ENCODE measurements at regions not wholly inside any gene's neighbourhood (a gene's known extent, or its start where the extent isn't known, plus 50 kb on each side); places are given as distances from the start of the nearest gene placed in this dataset.

DNA sequence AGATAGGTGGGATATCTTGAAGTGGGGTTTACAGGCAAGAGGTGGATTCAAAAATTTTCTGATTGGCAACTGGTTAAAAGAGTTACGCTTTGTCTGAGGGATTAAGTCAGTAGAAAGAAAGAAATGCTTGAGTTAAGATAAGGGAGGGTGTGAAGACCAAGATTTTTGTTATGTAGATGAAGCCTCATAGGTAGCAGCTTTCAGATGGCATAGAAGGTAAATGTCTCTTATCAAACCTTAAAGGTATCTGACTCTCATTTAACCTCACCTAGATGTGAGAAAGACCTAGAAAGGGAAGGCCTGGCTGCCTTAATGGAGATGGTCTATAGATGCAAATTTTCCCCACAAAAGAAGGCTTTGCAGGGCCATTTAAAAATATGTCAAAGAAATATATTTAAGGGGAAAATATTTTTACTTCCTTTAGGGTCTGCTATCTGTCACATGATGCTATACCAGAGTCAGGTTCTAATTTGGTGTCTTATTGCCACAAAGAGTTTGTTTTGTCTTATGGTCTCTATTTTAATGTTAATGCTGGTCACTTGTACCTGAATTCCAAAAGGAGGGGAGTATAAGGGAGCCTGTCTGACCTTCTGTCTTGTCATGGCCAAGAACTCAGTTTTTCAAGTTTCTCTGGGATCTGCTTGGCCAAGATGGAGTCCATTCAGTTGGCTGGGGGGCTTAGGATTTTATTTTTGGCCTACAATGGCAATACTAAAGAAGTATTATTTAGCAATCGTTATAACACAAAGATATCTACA is 699.1 kb upstream of the AMOT start:
- Histone ChIP-seq H3F3A (ENCODE audit: insufficient read depth, low read length) (no peaks in the 10 kb centered on the region), H3K4me1 (ENCODE audit: insufficient read depth, low read length, severe bottlenecking) (no peaks in the 10 kb centered on the region), H4K20me1 (ENCODE audit: insufficient read depth, low read length) (no peaks in the 10 kb centered on the region), H3K9me3 (ENCODE audit: low read length) (no peaks in the 10 kb centered on the region), H3K4me3 (ENCODE audit: low read depth, low read length, poor library complexity, severe bottlenecking) (no peak overlapping the region), H3K36me3 (ENCODE audit: insufficient read depth, low read length) (no peaks in the 10 kb centered on the region), H3K27ac (ENCODE audit: low read depth, low read length, poor library complexity, severe bottlenecking) (no peak overlapping the region), H3K9me2 (ENCODE audit: low read depth, low read length) (no peaks in the 10 kb centered on the region), H2AFZ (ENCODE audit: low read length) (no peak overlapping the region), H3K79me2 (ENCODE audit: insufficient read depth, low read length) (no peaks in the 10 kb centered on the region), H3K4me2 (ENCODE audit: low read length) (no peak overlapping the region), H3K27me3 (ENCODE audit: insufficient read depth, low read length) (no peaks in the 10 kb centered on the region), H3K9ac (ENCODE audit: low read length) (no peak overlapping the region)
- TF ChIP-seq, protein P1, sequence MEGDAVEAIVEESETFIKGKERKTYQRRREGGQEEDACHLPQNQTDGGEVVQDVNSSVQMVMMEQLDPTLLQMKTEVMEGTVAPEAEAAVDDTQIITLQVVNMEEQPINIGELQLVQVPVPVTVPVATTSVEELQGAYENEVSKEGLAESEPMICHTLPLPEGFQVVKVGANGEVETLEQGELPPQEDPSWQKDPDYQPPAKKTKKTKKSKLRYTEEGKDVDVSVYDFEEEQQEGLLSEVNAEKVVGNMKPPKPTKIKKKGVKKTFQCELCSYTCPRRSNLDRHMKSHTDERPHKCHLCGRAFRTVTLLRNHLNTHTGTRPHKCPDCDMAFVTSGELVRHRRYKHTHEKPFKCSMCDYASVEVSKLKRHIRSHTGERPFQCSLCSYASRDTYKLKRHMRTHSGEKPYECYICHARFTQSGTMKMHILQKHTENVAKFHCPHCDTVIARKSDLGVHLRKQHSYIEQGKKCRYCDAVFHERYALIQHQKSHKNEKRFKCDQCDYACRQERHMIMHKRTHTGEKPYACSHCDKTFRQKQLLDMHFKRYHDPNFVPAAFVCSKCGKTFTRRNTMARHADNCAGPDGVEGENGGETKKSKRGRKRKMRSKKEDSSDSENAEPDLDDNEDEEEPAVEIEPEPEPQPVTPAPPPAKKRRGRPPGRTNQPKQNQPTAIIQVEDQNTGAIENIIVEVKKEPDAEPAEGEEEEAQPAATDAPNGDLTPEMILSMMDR (IDR thresholded peaks at IDR 0.05; ENCODE audit: low read length), result no peak
- TF ChIP-seq EZH2 (IDR thresholded peaks at IDR 0.05; ENCODE audit: borderline replicate concordance, low read length), result no peak

DNA sequence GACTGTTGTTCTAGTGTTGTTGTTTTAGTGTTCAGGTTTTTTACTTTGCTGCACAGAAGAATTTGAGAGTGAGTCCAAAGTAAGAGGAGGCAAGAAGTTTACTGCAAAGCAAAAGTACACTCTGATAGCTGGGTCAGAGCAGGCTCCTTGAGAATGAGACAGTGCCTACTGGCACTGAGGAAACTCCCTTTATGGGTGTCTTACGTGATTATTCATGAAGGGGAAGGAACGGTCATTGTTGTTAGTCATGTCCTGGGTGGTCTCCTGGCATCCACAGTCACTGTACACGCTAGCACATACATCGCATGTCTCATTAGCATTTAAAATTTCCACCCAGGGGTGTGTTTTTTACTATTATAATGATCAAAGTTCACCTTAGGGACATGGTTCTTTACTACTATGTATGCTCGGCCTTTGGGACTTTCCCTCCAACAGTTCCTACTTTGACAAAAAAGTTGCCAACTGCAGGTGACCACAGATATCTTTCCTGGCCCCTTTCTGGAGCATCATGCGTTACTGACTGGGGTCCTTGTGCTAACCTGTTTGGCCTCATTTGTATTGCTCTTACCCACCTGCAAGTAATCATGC is 688.9 kb upstream of the AMOT start:
- no peak for TF ChIP-seq EZH2 (IDR thresholded peaks at IDR 0.05; ENCODE audit: borderline replicate concordance, low read length)
- TF ChIP-seq, protein P1 (IDR thresholded peaks at IDR 0.05; ENCODE audit: low read length), result no peak
- Histone ChIP-seq H2AFZ (ENCODE audit: low read length) (no peak overlapping the region), H4K20me1 (ENCODE audit: insufficient read depth, low read length) (no peaks in the 10 kb centered on the region), H3K4me1 (ENCODE audit: insufficient read depth, low read length, severe bottlenecking) (no peaks in the 10 kb centered on the region), H3K4me3 (ENCODE audit: low read depth, low read length, poor library complexity, severe bottlenecking) (no peak overlapping the region), H3K79me2 (ENCODE audit: insufficient read depth, low read length) (no peaks in the 10 kb centered on the region), H3K9ac (ENCODE audit: low read length) (no peak overlapping the region), H3K4me2 (ENCODE audit: low read length) (no peak overlapping the region), H3K9me3 (ENCODE audit: low read length) (no peaks in the 10 kb centered on the region), H3K9me2 (ENCODE audit: low read depth, low read length) (no peaks in the 10 kb centered on the region), H3K27me3 (ENCODE audit: insufficient read depth, low read length) (no peaks in the 10 kb centered on the region), H3K27ac (ENCODE audit: low read depth, low read length, poor library complexity, severe bottlenecking) (no peak overlapping the region), H3F3A (ENCODE audit: insufficient read depth, low read length) (no peaks in the 10 kb centered on the region), H3K36me3 (ENCODE audit: insufficient read depth, low read length) (no peaks in the 10 kb centered on the region)

DNA sequence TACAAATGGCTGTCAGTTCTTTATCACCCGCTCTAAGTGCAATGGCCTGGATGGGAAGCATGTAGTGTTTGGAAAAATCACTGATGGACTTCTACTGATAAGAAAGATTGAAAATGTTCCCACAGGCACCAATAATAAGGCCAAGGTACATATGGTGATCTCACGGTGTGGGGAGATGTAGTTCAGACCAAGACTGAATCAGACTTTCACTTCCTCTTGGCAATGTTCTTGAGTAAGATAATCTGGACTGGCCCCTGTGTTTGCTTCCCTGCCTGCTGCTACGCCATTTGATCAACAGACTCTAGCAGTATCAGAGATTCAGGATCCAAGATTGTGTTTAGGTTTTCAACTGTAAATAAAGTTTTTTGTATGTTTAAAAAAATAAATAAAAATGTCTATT is 682.2 kb upstream of the AMOT start:
- no peak for TF ChIP-seq EZH2 (IDR thresholded peaks at IDR 0.05; ENCODE audit: borderline replicate concordance, low read length)
- TF ChIP-seq, protein P1 (IDR thresholded peaks at IDR 0.05; ENCODE audit: low read length), result no peak
- no peaks in the 10 kb centered on the region for H3K9me3 ChIP-seq (ENCODE audit: low read length)
- no peak overlapping the region for H3K4me3 ChIP-seq (ENCODE audit: low read depth, low read length, poor library complexity, severe bottlenecking)
- no peak overlapping the region for H2AFZ ChIP-seq (ENCODE audit: low read length)
- no peaks in the 10 kb centered on the region for H3F3A ChIP-seq (ENCODE audit: insufficient read depth, low read length)
- H3K36me3 ChIP-seq (ENCODE audit: insufficient read depth, low read length), result no peaks in the 10 kb centered on the region
- no peak overlapping the region for H3K27ac ChIP-seq (ENCODE audit: low read depth, low read length, poor library complexity, severe bottlenecking)
- no peaks in the 10 kb centered on the region for H3K27me3 ChIP-seq (ENCODE audit: insufficient read depth, low read length)
- no peak overlapping the region for H3K4me2 ChIP-seq (ENCODE audit: low read length)
- no peaks in the 10 kb centered on the region for H4K20me1 ChIP-seq (ENCODE audit: insufficient read depth, low read length)
- no peaks in the 10 kb centered on the region for H3K79me2 ChIP-seq (ENCODE audit: insufficient read depth, low read length)
- no peaks in the 10 kb centered on the region for H3K4me1 ChIP-seq (ENCODE audit: insufficient read depth, low read length, severe bottlenecking)
- H3K9ac ChIP-seq (ENCODE audit: low read length), result no peak overlapping the region
- H3K9me2 ChIP-seq (ENCODE audit: low read depth, low read length), result no peaks in the 10 kb centered on the region

Measured in OCI-LY1 (cell line).